ENCODE measurements at regions not wholly inside any gene's neighbourhood (a gene's known extent, or its start where the extent isn't known, plus 50 kb on each side); places are given as distances from the start of the nearest gene placed in this dataset.

- ATAC-seq: no peak
Observed at GRCh38 chr1:9419369-9420041, 119.8 kb upstream of the SLC25A33 start.

GRCh38 chr1:9420835-9421532 lies 118.3 kb upstream of the SLC25A33 start:
- peak in 1 of 2 donors; percentile 65 for ATAC-seq

- ATAC-seq: no peak
Observed at GRCh38 chr1:9421533-9421873, 117.8 kb upstream of the SLC25A33 start.

GRCh38 chr1:9422321-9422720 lies 116.9 kb upstream of the SLC25A33 start:
- no peak for ATAC-seq

GRCh38 chr1:9422911-9423505 lies 116.3 kb upstream of the SLC25A33 start:
- ATAC-seq: no peak

GRCh38 chr1:9424261-9424660 lies 115.0 kb upstream of the SLC25A33 start:
- no peak for ATAC-seq

GRCh38 chr1:9425859-9426258 lies 113.4 kb upstream of the SLC25A33 start:
- no peak for ATAC-seq

GRCh38 chr1:9426291-9426711 lies 113.0 kb upstream of the SLC25A33 start:
- peak; percentile 57 to 60 for ATAC-seq

- ATAC-seq: no peak
Observed at GRCh38 chr1:9427388-9427787, 111.9 kb upstream of the SLC25A33 start.

GRCh38 chr1:9428601-9429341 lies 110.5 kb upstream of the SLC25A33 start:
- peak; percentile 93 to 95 for ATAC-seq

- ATAC-seq: no peak
Observed at GRCh38 chr1:9429342-9429711, 109.9 kb upstream of the SLC25A33 start.

- ATAC-seq: no peak
Observed at GRCh38 chr1:9434247-9435152, 104.8 kb upstream of the SLC25A33 start.

- no peak for ATAC-seq
Observed at GRCh38 chr1:9435153-9435636, 104.1 kb upstream of the SLC25A33 start.

GRCh38 chr1:9435854-9436640 lies 103.2 kb upstream of the SLC25A33 start:
- ATAC-seq: no peak

GRCh38 chr1:9437961-9438430 lies 101.3 kb upstream of the SLC25A33 start:
- no peak for ATAC-seq

- ATAC-seq: no peak
Observed at GRCh38 chr1:9438431-9439073, 100.7 kb upstream of the SLC25A33 start.

- ATAC-seq: no peak
Observed at GRCh38 chr1:9439074-9439761, 100.0 kb upstream of the SLC25A33 start.

GRCh38 chr1:9440261-9440660 lies 99.0 kb upstream of the SLC25A33 start:
- ATAC-seq: no peak

- no peak for ATAC-seq
Observed at GRCh38 chr1:9440763-9441194, 98.5 kb upstream of the SLC25A33 start.

Measured in activated CD4-positive, CD25-positive, alpha-beta regulatory T cell treated with anti-CD3 and anti-CD28 coated beads, Interleukin-2, amount 50 U/mL, for 24 hours (primary cell).